PC-3 (cell line): ENCODE measurements at regions not wholly inside any gene's neighbourhood (a gene's known extent, or its start where the extent isn't known, plus 50 kb on each side); places are given as distances from the start of the nearest gene placed in this dataset.

Source experiments
- CTCF ChIP-seq: fragments of 300-600 bp; sonication (generic); conservative IDR thresholded peaks from 2 replicates; pipeline ENCODE4 v1.5.1; 2017; ENCODE audit warnings: antibody characterized with exemption, low read depth, mild to moderate bottlenecking, low read length
- EZH2 ChIP-seq: fragments of 300-600 bp; sonication (generic); IDR thresholded peaks from one replicate; pipeline ENCODE4 v1.6.1; 2017; ENCODE audit warnings: antibody characterized with exemption, mild to moderate bottlenecking, low read length; ENCODE audit not compliant: unreplicated experiment

- no peak for TF ChIP-seq CTCF
- TF ChIP-seq EZH2, result no peak
These were observed 368.5 kb upstream of the EPHA7 start for GRCh38 chr6:93787841-93788240.
